Activated B cell treated with CpG ODN at 0.5 μM for 24 hours (primary cell): ENCODE measurements at regions not wholly inside any gene's neighbourhood (a gene's known extent, or its start where the extent isn't known, plus 50 kb on each side); places are given as distances from the start of the nearest gene placed in this dataset.

ENCODE experiments used
- ATAC-seq: fragments of 200-7000 bp; cut with Tn5 transposase; one replicate; pipeline ENCODE4 v1.10.0; 2021; ENCODE audit warnings: low read depth, mild to moderate bottlenecking, moderate library complexity
- CTCF ChIA-PET: fragments of 350-600 bp; sonication (Branson Sonifier 250); formaldehyde crosslinking; loops from one replicate; lab custom pipeline; 2021; ENCODE audit warnings: antibody characterized with exemption; lab: Charles Lee
- POLR2A ChIA-PET: fragments of 350-600 bp; sonication (Branson Sonifier 250); formaldehyde crosslinking; loops from one replicate; lab custom pipeline; 2021; ENCODE audit warnings: antibody characterized with exemption; lab: Charles Lee
- DNase-seq: peaks from one replicate; pipeline ENCODE4 v3.0.0; 2022
- H3K27ac Mint-ChIP-seq: one replicate; pipeline ENCODE4 v1.8.0; 2020; ENCODE audit warnings: mixed read lengths
- H3K27me3 Mint-ChIP-seq: one replicate; pipeline ENCODE4 v1.8.0; 2021; ENCODE audit warnings: mixed read lengths
- H3K36me3 Mint-ChIP-seq: one replicate; pipeline ENCODE4 v1.8.0; 2021; ENCODE audit warnings: low read depth, mixed read lengths
- H3K4me1 Mint-ChIP-seq: one replicate; pipeline ENCODE4 v1.8.0; 2021; ENCODE audit warnings: mixed read lengths
- H3K4me3 Mint-ChIP-seq: one replicate; pipeline ENCODE4 v1.8.0; 2020; ENCODE audit warnings: mild to moderate bottlenecking, mixed read lengths
- H3K9me3 Mint-ChIP-seq: one replicate; pipeline ENCODE4 v1.8.0; 2020; ENCODE audit warnings: mixed read lengths
- intact Hi-C: fragments of 100-400 bp; cut with micrococcal nuclease; formaldehyde crosslinking; loops from one replicate; pipeline ENCODE4 v1.15.1; 2024
- TF ChIP-seq, protein P1 (sequence below): fragments of 200-600 bp; IDR thresholded peaks from one replicate; pipeline ENCODE4 v1.8.0; 2022; ENCODE audit warnings: antibody characterized with exemption, mild to moderate bottlenecking

DNA sequence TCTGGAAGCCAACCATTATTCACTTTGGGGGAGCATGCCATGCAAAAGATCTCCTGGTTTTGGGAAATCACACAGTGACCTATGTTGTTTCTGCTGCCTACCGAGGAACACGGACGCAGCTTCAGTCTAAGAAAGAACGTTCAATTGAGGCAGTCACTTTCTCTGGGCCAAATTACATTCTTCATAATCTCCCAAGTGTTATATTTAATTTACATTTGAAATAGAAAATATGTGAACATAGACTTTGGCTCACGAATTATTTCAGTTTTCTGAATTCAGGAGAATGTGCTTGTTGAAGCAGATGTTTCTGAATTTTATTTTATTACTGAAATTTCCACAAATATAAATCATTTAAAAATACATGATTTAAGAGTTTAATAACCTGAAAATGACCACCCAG is 93.6 kb upstream of the KCNJ16 start:
- intact Hi-C loops, result no loop called here
- ChIA-PET CTCF (no interaction called here), POLR2A (no interaction called here)
- TF ChIP-seq, protein P1, sequence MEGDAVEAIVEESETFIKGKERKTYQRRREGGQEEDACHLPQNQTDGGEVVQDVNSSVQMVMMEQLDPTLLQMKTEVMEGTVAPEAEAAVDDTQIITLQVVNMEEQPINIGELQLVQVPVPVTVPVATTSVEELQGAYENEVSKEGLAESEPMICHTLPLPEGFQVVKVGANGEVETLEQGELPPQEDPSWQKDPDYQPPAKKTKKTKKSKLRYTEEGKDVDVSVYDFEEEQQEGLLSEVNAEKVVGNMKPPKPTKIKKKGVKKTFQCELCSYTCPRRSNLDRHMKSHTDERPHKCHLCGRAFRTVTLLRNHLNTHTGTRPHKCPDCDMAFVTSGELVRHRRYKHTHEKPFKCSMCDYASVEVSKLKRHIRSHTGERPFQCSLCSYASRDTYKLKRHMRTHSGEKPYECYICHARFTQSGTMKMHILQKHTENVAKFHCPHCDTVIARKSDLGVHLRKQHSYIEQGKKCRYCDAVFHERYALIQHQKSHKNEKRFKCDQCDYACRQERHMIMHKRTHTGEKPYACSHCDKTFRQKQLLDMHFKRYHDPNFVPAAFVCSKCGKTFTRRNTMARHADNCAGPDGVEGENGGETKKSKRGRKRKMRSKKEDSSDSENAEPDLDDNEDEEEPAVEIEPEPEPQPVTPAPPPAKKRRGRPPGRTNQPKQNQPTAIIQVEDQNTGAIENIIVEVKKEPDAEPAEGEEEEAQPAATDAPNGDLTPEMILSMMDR, result no peak
- Mint-ChIP-seq H3K27ac (no peak overlapping the region), H3K27me3 (no peaks in the 10 kb centered on the region), H3K4me1 (no peaks in the 10 kb centered on the region), H3K4me3 (no peak overlapping the region), H3K9me3 (peaks cover 2% of the 10 kb centered on the region), H3K36me3 (no peaks in the 10 kb centered on the region)
- DNase-seq (no peak), ATAC-seq (no peak)

DNA sequence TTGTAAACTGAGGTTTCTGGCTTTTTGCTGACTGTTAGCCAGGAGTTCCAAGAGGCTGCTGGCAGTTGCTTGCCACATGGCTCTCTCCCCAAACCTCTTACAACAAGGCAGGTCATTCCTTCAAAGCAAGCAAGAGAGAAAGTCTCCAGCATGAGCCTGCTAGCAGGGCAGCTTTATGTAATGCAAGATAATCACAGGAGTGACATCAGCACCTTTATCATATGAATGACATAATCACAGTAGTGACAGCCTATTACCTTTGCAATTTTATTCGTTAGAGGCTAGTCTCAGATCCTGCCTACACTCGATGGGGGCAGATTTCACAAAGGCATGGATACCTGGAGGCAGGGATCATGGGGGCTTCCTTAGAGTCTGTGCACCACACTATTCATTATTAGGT is 79.5 kb upstream of the KCNJ16 start:
- ChIA-PET CTCF (no interaction called here), POLR2A (no interaction called here)
- Mint-ChIP-seq H3K4me1 (no peaks in the 10 kb centered on the region), H3K27ac (no peak overlapping the region), H3K9me3 (no peaks in the 10 kb centered on the region), H3K27me3 (no peaks in the 10 kb centered on the region), H3K36me3 (no peaks in the 10 kb centered on the region), H3K4me3 (no peak overlapping the region)
- no peak for DNase-seq
- no peak for ATAC-seq
- intact Hi-C loops, result no loop called here
- TF ChIP-seq, protein P1, result no peak

DNA sequence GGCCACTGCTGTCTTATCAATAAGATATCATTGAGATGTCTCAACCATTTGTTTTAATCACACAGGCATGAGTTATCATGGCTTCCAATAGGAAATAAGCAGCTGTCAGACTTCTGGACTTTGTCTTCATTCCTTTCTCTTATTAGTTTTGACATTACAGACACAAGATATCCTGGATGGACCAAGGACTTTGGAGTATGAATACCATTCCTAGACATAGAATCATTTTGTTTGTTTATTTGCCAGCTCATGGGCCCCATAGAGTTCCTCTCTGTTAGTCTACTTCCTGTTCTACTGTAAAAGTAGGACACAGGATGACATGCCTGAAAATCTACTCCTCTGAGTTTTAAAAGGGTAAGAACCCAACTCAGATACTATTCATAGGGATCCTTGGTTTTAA is 77.7 kb upstream of the KCNJ16 start:
- no peak for ATAC-seq
- no peak overlapping the region for H3K4me3 Mint-ChIP-seq
- H3K36me3 Mint-ChIP-seq, result no peaks in the 10 kb centered on the region
- DNase-seq, result no peak
- no peaks in the 10 kb centered on the region for H3K9me3 Mint-ChIP-seq
- POLR2A ChIA-PET, result no interaction called here
- CTCF ChIA-PET, result no interaction called here
- no peaks in the 10 kb centered on the region for H3K27me3 Mint-ChIP-seq
- no peaks in the 10 kb centered on the region for H3K4me1 Mint-ChIP-seq
- no peak overlapping the region for H3K27ac Mint-ChIP-seq
- intact Hi-C loops, result no loop called here
- TF ChIP-seq, protein P1, result no peak

DNA sequence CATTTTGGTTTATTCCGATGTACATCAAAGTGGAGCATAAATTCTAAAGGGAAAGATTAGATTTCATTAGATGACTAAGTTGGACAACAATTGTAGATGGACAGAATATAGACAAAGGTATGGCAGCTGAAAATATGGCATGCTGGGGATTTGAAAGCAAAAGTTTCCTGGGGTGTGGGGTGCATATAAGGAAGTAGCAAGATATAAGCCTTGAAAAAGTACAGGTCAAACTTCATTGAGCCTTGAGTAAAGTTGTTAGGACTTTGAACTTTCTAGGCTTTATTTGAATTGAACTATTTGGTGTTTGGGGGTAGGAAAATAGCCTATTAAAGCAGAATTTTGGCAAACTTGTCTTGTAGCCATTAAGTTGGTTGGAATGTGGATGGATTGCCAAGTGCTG is 75.8 kb upstream of the KCNJ16 start:
- CTCF ChIA-PET, result no interaction called here
- POLR2A ChIA-PET, result no interaction called here
- Mint-ChIP-seq H3K27me3 (no peaks in the 10 kb centered on the region), H3K9me3 (no peaks in the 10 kb centered on the region), H3K27ac (no peak overlapping the region), H3K36me3 (no peaks in the 10 kb centered on the region), H3K4me1 (no peaks in the 10 kb centered on the region), H3K4me3 (no peak overlapping the region)
- TF ChIP-seq, protein P1, result no peak
- ATAC-seq, result no peak
- no peak for DNase-seq
- intact Hi-C loops, result no loop called here

DNA sequence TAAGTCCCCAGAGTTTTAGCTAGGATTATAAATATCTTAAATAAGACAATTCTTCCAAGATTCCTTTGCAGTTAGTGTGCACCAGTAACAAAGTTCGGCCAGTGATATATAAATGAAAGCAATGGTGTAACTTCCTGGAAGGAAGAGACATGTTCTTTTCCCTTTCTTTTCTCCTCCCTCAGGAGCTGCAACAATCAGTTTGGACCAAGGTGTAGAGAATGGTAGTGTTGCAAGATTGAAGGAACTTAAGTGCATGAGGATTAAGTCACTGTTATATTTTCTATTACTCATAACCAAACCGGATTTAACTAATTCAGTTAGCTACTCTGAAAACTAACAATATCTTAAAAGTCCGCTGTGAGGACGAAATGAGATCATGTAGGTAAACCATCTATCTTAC is 68.9 kb upstream of the KCNJ16 start:
- DNase-seq, result no peak
- no peak for ATAC-seq
- ChIA-PET CTCF (no interaction called here), POLR2A (no interaction called here)
- H3K27me3 Mint-ChIP-seq, result no peaks in the 10 kb centered on the region
- TF ChIP-seq, protein P1, result no peak
- intact Hi-C loops, result no loop called here
- H3K36me3 Mint-ChIP-seq, result no peaks in the 10 kb centered on the region
- no peak overlapping the region for H3K27ac Mint-ChIP-seq
- H3K9me3 Mint-ChIP-seq, result no peaks in the 10 kb centered on the region
- no peaks in the 10 kb centered on the region for H3K4me1 Mint-ChIP-seq
- H3K4me3 Mint-ChIP-seq, result no peak overlapping the region
